ENCODE measurements at regions not wholly inside any gene's neighbourhood (a gene's known extent, or its start where the extent isn't known, plus 50 kb on each side); places are given as distances from the start of the nearest gene placed in this dataset.

DNA sequence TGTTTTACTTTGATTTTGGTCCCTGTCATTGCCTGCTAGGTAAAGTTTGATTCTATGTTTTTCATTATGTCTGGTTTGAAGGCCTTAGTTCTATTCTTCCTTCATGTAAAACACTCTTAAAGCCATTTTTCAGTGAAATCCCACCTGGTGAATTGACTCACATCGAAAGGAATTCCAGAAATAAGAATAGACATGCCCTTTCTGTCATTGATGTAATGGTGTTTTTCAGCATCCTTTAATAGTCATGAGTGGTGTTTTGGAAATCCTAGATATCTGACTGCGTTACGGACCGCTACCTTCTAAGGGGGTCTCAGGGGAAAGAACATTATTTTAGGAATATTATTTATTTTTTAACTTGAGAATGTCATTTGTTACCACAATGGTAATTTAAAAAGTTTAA, 104.5 kb upstream of the ZEB2 start:
- TF ChIP-seq, protein P1, sequence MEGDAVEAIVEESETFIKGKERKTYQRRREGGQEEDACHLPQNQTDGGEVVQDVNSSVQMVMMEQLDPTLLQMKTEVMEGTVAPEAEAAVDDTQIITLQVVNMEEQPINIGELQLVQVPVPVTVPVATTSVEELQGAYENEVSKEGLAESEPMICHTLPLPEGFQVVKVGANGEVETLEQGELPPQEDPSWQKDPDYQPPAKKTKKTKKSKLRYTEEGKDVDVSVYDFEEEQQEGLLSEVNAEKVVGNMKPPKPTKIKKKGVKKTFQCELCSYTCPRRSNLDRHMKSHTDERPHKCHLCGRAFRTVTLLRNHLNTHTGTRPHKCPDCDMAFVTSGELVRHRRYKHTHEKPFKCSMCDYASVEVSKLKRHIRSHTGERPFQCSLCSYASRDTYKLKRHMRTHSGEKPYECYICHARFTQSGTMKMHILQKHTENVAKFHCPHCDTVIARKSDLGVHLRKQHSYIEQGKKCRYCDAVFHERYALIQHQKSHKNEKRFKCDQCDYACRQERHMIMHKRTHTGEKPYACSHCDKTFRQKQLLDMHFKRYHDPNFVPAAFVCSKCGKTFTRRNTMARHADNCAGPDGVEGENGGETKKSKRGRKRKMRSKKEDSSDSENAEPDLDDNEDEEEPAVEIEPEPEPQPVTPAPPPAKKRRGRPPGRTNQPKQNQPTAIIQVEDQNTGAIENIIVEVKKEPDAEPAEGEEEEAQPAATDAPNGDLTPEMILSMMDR (conservative IDR thresholded peaks at IDR 0.05) = no peak
- TF ChIP-seq EZH2 (IDR thresholded peaks at IDR 0.05; ENCODE audit: low read depth) = no peak
